WTC11 (cell line): ENCODE measurements at regions not wholly inside any gene's neighbourhood (a gene's known extent, or its start where the extent isn't known, plus 50 kb on each side); places are given as distances from the start of the nearest gene placed in this dataset.

ENCODE experiments used
- ATAC-seq: fragments of 200-7000 bp; cut with Tn5 transposase; 2 replicates; pipeline ENCODE4 v1.10.0; 2021; ENCODE audit warnings: mild to moderate bottlenecking, moderate library complexity
- CTCF ChIA-PET: fragments of 300-600 bp; sonication (Branson Sonifier 250); formaldehyde crosslinking; loops from one replicate; lab custom pipeline; 2021; ENCODE audit warnings: antibody characterized with exemption; lab: Charles Lee
- POLR2A ChIA-PET: fragments of 350-600 bp; sonication (Branson Sonifier 250); formaldehyde crosslinking; loops from one replicate; lab custom pipeline; 2021; ENCODE audit warnings: antibody characterized with exemption; lab: Charles Lee
- DNase-seq: peaks from one replicate; pipeline ENCODE4 v3.0.0; 2021; ENCODE audit warnings: low spot score
- H3K27ac Mint-ChIP-seq: 2 replicates; pipeline ENCODE4 v1.8.0; 2021; ENCODE audit warnings: mixed read lengths
- H3K27me3 Mint-ChIP-seq: 2 replicates; pipeline ENCODE4 v1.8.0; 2021; ENCODE audit warnings: low read depth, mild to moderate bottlenecking, moderate library complexity, mixed read lengths
- H3K36me3 Mint-ChIP-seq: 2 replicates; pipeline ENCODE4 v1.8.0; 2021; ENCODE audit warnings: mixed read lengths
- H3K4me1 Mint-ChIP-seq: 2 replicates; pipeline ENCODE4 v1.8.0; 2022; ENCODE audit warnings: mixed read lengths
- H3K4me3 Mint-ChIP-seq: 2 replicates; pipeline ENCODE4 v1.8.0; 2021; ENCODE audit warnings: mild to moderate bottlenecking, moderate library complexity, mixed read lengths
- H3K9me3 Mint-ChIP-seq: 2 replicates; pipeline ENCODE4 v1.8.0; 2021; ENCODE audit warnings: mixed read lengths
- CREB1 ChIP-seq: sonication (generic); formaldehyde crosslinking; IDR thresholded peaks from 2 replicates; pipeline ENCODE4 v1.8.0; 2023; ENCODE audit warnings: mild to moderate bottlenecking, missing genetic modification reagents
- E2F4 ChIP-seq: sonication (generic); formaldehyde crosslinking; IDR thresholded peaks from 2 replicates; pipeline ENCODE4 v1.8.1; 2022; ENCODE audit warnings: low read depth, mild to moderate bottlenecking, moderate library complexity, missing genetic modification reagents, borderline replicate concordance
- ELF4 ChIP-seq: sonication (generic); formaldehyde crosslinking; IDR thresholded peaks from 2 replicates; pipeline ENCODE4 v1.8.1; 2022; ENCODE audit warnings: low read depth, mild to moderate bottlenecking, moderate library complexity, missing genetic modification reagents
- EMX1 ChIP-seq: fragments of 250-450 bp; sonication (Bioruptor Pico); IDR thresholded peaks from 2 replicates; pipeline ENCODE4 v1.8.0; 2021; ENCODE audit warnings: mild to moderate bottlenecking
- ESRRA ChIP-seq: sonication (generic); formaldehyde crosslinking; IDR thresholded peaks from 2 replicates; pipeline ENCODE4 v1.8.1; 2022; ENCODE audit warnings: mild to moderate bottlenecking, missing genetic modification reagents, borderline replicate concordance
- ETV6 ChIP-seq: sonication (generic); formaldehyde crosslinking; IDR thresholded peaks from 2 replicates; pipeline ENCODE4 v1.8.1; 2022; ENCODE audit warnings: mild to moderate bottlenecking, missing genetic modification reagents
- HMGA2 ChIP-seq: fragments of 250-450 bp; sonication (Bioruptor Pico); IDR thresholded peaks from 2 replicates; pipeline ENCODE4 v1.4.0; 2021; ENCODE audit warnings: mild to moderate bottlenecking, moderate library complexity
- IRF1 ChIP-seq: sonication (generic); formaldehyde crosslinking; IDR thresholded peaks from 2 replicates; pipeline ENCODE4 v1.8.0; 2023; ENCODE audit warnings: missing genetic modification reagents
- NR2C2 ChIP-seq: sonication (generic); formaldehyde crosslinking; IDR thresholded peaks from 2 replicates; pipeline ENCODE4 v1.8.0; 2022; ENCODE audit warnings: mild to moderate bottlenecking, missing genetic modification reagents
- RORB ChIP-seq: fragments of 250-450 bp; sonication (Bioruptor Pico); IDR thresholded peaks from 2 replicates; pipeline ENCODE4 v1.9.0; 2021; ENCODE audit warnings: mild to moderate bottlenecking
- SMAD4 ChIP-seq: sonication (generic); formaldehyde crosslinking; IDR thresholded peaks from 2 replicates; pipeline ENCODE4 v1.8.0; 2022; ENCODE audit warnings: mild to moderate bottlenecking, missing genetic modification reagents
- SOX15 ChIP-seq: fragments of 250-450 bp; sonication (Bioruptor Pico); IDR thresholded peaks from 2 replicates; pipeline ENCODE4 v1.9.0; 2021; ENCODE audit warnings: mild to moderate bottlenecking
- TEAD1 ChIP-seq: sonication (generic); formaldehyde crosslinking; IDR thresholded peaks from 2 replicates; pipeline ENCODE4 v1.8.0; 2022; ENCODE audit warnings: mild to moderate bottlenecking, missing genetic modification reagents
- ZNF423 ChIP-seq: fragments of 250-450 bp; sonication (Bioruptor Pico); IDR thresholded peaks from 2 replicates; pipeline ENCODE4 v2.1.2; 2022; ENCODE audit warnings: mild to moderate bottlenecking, moderate library complexity
- TF ChIP-seq, protein P1 (sequence below): fragments of 250-450 bp; sonication (Bioruptor Pico); IDR thresholded peaks from 2 replicates; pipeline ENCODE4 v1.9.0; 2021; ENCODE audit warnings: moderate library complexity, mild to moderate bottlenecking, inconsistent platforms, borderline replicate concordance
- TF ChIP-seq, protein P2 (sequence below): sonication (generic); formaldehyde crosslinking; IDR thresholded peaks from 2 replicates; pipeline ENCODE4 v1.8.1; 2022; ENCODE audit warnings: missing genetic modification reagents, borderline replicate concordance
- TF ChIP-seq, protein P3 (sequence below): fragments of 250-450 bp; sonication (Bioruptor Pico); conservative IDR thresholded peaks from 2 replicates; pipeline ENCODE4 v1.9.0; 2021; ENCODE audit warnings: mild to moderate bottlenecking
- TF ChIP-seq, protein P4 (sequence below): sonication (generic); formaldehyde crosslinking; IDR thresholded peaks from 2 replicates; pipeline ENCODE4 v1.8.1; 2023; ENCODE audit warnings: mild to moderate bottlenecking, missing genetic modification reagents, moderate library complexity
- TF ChIP-seq, protein P5 (sequence below): sonication (generic); formaldehyde crosslinking; IDR thresholded peaks from 2 replicates; pipeline ENCODE4 v1.8.1; 2023; ENCODE audit warnings: mild to moderate bottlenecking, missing genetic modification reagents
- TF ChIP-seq, protein P6 (sequence below): sonication (generic); formaldehyde crosslinking; IDR thresholded peaks from 2 replicates; pipeline ENCODE4 v1.8.1; 2022; ENCODE audit warnings: low read depth, missing genetic modification reagents, borderline replicate concordance
- TF ChIP-seq, protein P7 (sequence below): sonication (generic); formaldehyde crosslinking; IDR thresholded peaks from 2 replicates; pipeline ENCODE4 v1.8.1; 2022; ENCODE audit warnings: mild to moderate bottlenecking, missing genetic modification reagents, moderate library complexity, borderline replicate concordance

DNA sequence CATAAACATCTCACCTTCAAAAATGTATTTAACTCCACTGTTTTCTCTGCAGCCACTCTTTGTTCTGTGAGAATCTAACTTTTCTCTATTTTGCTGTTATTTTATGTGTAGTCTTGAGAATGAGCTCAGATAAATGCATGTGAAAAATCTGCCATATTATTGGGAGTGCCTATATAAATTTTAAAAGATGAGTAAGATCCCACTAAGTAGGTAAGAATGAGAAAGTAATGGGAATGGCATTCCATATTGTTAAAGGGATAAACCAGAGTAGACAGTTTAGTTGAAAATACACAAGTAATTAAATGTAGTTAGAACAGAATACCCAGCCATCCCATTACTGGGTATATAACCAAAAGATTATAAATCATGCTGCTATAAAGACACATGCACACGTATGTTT, 817.2 kb downstream of the FAM181B start:
- ATAC-seq (no peak), DNase-seq (no peak)
- CTCF ChIA-PET: no interaction called here
- POLR2A ChIA-PET: no interaction called here
- H3K27ac Mint-ChIP-seq: no peak overlapping the region
- no peaks in the 10 kb centered on the region for H3K27me3 Mint-ChIP-seq
- H3K9me3 Mint-ChIP-seq: peaks cover 7% of the 10 kb centered on the region
- H3K4me1 Mint-ChIP-seq: no peaks in the 10 kb centered on the region
- no peaks in the 10 kb centered on the region for H3K36me3 Mint-ChIP-seq
- TF ChIP-seq ZNF423 (CRISPR knock-in tag): no peak
- TF ChIP-seq, protein P1, sequence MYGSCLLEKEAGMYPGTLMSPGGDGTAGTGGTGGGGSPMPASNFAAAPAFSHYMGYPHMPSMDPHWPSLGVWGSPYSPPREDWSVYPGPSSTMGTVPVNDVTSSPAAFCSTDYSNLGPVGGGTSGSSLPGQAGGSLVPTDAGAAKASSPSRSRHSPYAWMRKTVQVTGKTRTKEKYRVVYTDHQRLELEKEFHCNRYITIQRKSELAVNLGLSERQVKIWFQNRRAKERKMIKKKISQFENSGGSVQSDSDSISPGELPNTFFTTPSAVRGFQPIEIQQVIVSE: no peak
- no peak for TF ChIP-seq TEAD1 (CRISPR knock-in tag)
- no peak for TF ChIP-seq ELF4 (CRISPR knock-in tag)
- TF ChIP-seq SMAD4 (CRISPR knock-in tag): no peak
- TF ChIP-seq, protein P2, sequence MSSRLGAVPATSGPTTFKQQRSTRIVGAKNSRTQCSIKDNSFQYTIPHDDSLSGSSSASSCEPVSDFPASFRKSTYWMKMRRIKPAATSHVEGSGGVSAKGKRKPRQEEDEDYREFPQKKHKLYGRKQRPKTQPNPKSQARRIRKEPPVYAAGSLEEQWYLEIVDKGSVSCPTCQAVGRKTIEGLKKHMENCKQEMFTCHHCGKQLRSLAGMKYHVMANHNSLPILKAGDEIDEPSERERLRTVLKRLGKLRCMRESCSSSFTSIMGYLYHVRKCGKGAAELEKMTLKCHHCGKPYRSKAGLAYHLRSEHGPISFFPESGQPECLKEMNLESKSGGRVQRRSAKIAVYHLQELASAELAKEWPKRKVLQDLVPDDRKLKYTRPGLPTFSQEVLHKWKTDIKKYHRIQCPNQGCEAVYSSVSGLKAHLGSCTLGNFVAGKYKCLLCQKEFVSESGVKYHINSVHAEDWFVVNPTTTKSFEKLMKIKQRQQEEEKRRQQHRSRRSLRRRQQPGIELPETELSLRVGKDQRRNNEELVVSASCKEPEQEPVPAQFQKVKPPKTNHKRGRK (CRISPR knock-in tag): no peak
- TF ChIP-seq E2F4 (CRISPR knock-in tag): no peak
- no peak overlapping the region for H3K4me3 Mint-ChIP-seq

DNA sequence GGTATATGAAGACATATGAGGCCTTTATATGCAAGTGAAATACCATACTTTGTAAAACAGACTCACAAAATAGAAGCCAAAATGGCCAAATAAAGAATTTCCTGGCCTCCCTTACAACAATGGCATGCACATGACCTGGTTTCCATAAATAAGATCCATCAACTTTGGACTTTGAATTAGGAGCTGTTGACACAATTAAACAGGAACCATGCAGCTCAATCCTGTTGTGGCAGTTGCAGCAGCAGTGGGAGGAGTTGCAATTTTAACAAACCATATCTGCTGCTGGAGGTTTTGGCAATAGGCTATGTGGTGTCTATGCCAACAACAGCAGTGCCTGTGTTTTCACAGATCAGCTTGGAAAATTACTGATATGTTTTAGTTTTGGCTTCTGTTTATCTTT, 818.6 kb downstream of the FAM181B start:
- no peak overlapping the region for H3K4me3 Mint-ChIP-seq
- H3K36me3 Mint-ChIP-seq: no peaks in the 10 kb centered on the region
- TF ChIP-seq IRF1 (CRISPR knock-in tag) (no peak), ESRRA (CRISPR knock-in tag) (no peak), SMAD4 (CRISPR knock-in tag) (no peak), RORB (CRISPR knock-in tag) (no peak), ZNF423 (CRISPR knock-in tag) (no peak), SOX15 (CRISPR knock-in tag) (no peak), NR2C2 (CRISPR knock-in tag) (no peak), EMX1 (CRISPR knock-in tag) (no peak), ELF4 (CRISPR knock-in tag) (no peak), ETV6 (CRISPR knock-in tag) (no peak), HMGA2 (CRISPR knock-in tag) (no peak), CREB1 (CRISPR knock-in tag) (no peak)
- TF ChIP-seq, protein P3, sequence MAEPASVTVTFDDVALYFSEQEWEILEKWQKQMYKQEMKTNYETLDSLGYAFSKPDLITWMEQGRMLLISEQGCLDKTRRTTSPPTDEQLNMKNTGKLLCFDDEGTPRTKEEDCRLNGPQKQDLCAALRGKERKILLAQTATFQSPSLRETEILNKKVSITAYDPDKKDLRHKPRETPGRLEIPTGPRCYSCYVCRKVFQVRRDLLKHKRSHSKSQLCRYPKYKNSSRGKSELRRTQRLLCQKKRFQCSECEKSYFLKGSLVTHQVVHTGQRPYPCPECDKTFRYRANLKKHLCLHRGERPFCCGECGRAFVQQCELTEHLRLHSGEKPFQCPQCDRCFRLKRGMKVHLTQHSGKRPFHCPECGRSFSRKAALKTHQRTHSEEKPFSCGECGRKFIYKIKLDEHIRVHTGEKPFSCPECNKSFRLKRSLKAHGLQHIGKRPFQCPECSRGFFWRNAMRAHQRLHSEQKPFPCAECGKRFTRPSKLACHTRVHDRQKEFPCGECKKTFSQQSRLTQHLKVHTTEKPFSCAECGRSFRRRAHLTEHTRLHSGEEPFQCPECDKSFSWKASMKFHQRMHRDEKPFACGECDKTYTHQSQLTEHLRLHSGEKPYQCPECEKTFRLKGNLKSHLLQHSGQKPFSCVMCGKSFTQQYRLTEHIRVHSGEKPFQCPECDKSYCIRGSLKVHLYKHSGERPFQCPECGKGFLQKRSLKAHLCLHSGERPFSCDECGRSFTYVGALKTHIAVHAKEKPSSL (CRISPR knock-in tag): no peak
- TF ChIP-seq, protein P4, sequence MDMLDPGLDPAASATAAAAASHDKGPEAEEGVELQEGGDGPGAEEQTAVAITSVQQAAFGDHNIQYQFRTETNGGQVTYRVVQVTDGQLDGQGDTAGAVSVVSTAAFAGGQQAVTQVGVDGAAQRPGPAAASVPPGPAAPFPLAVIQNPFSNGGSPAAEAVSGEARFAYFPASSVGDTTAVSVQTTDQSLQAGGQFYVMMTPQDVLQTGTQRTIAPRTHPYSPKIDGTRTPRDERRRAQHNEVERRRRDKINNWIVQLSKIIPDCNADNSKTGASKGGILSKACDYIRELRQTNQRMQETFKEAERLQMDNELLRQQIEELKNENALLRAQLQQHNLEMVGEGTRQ (CRISPR knock-in tag): no peak
- TF ChIP-seq, protein P5, sequence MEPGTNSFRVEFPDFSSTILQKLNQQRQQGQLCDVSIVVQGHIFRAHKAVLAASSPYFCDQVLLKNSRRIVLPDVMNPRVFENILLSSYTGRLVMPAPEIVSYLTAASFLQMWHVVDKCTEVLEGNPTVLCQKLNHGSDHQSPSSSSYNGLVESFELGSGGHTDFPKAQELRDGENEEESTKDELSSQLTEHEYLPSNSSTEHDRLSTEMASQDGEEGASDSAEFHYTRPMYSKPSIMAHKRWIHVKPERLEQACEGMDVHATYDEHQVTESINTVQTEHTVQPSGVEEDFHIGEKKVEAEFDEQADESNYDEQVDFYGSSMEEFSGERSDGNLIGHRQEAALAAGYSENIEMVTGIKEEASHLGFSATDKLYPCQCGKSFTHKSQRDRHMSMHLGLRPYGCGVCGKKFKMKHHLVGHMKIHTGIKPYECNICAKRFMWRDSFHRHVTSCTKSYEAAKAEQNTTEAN (CRISPR knock-in tag): no peak
- TF ChIP-seq, protein P6, sequence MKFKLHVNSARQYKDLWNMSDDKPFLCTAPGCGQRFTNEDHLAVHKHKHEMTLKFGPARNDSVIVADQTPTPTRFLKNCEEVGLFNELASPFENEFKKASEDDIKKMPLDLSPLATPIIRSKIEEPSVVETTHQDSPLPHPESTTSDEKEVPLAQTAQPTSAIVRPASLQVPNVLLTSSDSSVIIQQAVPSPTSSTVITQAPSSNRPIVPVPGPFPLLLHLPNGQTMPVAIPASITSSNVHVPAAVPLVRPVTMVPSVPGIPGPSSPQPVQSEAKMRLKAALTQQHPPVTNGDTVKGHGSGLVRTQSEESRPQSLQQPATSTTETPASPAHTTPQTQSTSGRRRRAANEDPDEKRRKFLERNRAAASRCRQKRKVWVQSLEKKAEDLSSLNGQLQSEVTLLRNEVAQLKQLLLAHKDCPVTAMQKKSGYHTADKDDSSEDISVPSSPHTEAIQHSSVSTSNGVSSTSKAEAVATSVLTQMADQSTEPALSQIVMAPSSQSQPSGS (CRISPR knock-in tag): no peak
- TF ChIP-seq, protein P7, sequence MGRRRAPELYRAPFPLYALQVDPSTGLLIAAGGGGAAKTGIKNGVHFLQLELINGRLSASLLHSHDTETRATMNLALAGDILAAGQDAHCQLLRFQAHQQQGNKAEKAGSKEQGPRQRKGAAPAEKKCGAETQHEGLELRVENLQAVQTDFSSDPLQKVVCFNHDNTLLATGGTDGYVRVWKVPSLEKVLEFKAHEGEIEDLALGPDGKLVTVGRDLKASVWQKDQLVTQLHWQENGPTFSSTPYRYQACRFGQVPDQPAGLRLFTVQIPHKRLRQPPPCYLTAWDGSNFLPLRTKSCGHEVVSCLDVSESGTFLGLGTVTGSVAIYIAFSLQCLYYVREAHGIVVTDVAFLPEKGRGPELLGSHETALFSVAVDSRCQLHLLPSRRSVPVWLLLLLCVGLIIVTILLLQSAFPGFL (CRISPR knock-in tag): no peak
- no peak for ATAC-seq
- no peaks in the 10 kb centered on the region for H3K4me1 Mint-ChIP-seq
- H3K27me3 Mint-ChIP-seq: no peaks in the 10 kb centered on the region
- ChIA-PET POLR2A (interaction anchor here (1.0 kb wide), 1 partner anchor 10 kb away, joined by 3 read pairs; no protein-coding TSS in a partner anchor), CTCF (no interaction called here)
- H3K9me3 Mint-ChIP-seq: peaks cover 7% of the 10 kb centered on the region
- DNase-seq: no peak
- no peak overlapping the region for H3K27ac Mint-ChIP-seq
